ENCODE measurements at regions not wholly inside any gene's neighbourhood (a gene's known extent, or its start where the extent isn't known, plus 50 kb on each side); places are given as distances from the start of the nearest gene placed in this dataset.

DNA sequence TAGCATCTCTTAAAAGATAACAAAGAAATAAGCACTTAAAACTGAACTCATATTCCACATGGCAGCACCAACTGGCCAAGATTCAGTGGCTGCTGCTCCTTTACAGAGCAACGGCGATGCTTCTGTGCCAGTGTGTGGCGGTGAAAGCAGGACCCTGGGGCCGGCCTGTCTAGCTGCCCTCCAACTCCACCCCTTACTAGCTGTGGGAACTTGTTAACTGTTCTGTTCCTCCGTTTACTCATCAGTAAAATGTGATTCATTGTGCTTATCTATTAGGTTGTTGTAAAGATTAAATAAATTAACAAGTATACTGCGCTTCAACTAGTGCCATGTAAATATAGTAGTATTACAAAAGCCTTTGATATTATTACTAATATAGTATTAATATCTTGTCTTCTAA, 133.2 kb downstream of the GDAP2 start:
- H3K36me3 ChIP-seq (replicated peaks; ENCODE audit: insufficient read depth, low read depth): no peaks in the 10 kb centered on the region
- H4K20me1 ChIP-seq (ENCODE audit: insufficient read depth, poor library complexity, severe bottlenecking): no peaks in the 10 kb centered on the region
- no peak for DNase-seq (ENCODE audit: low spot score)
- no peaks in the 10 kb centered on the region for H3K4me1 ChIP-seq (ENCODE audit: insufficient read depth)
- no peak overlapping the region for H3K4me3 ChIP-seq
- no peak overlapping the region for H2AFZ ChIP-seq
- H3K4me2 ChIP-seq: no peak overlapping the region
- 61% methylated on average over 6 of the region's 6 CpGs for WGBS (ENCODE audit: low lambda C conversion rate, missing lambda C conversion rate)
- no peaks in the 10 kb centered on the region for H3K9me2 ChIP-seq (replicated peaks; ENCODE audit: insufficient read depth)
- no peaks in the 10 kb centered on the region for H3K27me3 ChIP-seq
- no peak for TF ChIP-seq EZH2 (IDR thresholded peaks at IDR 0.05; ENCODE audit: borderline replicate concordance)
- H3K9me3 ChIP-seq (ENCODE audit: low read depth): no peaks in the 10 kb centered on the region
- H3K79me2 ChIP-seq: no peaks in the 10 kb centered on the region
- H3K27ac ChIP-seq: no peak overlapping the region

DNA sequence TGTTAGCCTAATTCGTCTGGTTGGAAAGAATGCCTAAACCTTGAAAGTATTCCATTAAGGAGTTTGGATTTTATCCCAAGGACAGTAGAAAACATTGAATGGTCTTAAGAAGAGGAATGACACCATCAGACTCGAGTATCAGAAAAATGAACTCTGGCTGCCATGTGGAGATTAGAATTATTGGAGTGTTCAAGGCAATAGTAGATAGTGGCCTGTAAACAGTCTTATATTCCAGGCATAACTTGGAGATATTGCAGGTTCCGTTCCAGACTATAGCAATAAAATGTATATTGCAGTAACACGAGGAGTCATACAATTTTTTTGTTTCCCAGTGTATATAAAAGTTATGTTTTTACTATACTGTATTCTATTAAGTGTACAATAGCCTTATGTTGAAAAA, 130.9 kb downstream of the GDAP2 start:
- 55% methylated on average over 4 of the region's 4 CpGs for WGBS (ENCODE audit: low lambda C conversion rate, missing lambda C conversion rate)
- TF ChIP-seq, protein P1, sequence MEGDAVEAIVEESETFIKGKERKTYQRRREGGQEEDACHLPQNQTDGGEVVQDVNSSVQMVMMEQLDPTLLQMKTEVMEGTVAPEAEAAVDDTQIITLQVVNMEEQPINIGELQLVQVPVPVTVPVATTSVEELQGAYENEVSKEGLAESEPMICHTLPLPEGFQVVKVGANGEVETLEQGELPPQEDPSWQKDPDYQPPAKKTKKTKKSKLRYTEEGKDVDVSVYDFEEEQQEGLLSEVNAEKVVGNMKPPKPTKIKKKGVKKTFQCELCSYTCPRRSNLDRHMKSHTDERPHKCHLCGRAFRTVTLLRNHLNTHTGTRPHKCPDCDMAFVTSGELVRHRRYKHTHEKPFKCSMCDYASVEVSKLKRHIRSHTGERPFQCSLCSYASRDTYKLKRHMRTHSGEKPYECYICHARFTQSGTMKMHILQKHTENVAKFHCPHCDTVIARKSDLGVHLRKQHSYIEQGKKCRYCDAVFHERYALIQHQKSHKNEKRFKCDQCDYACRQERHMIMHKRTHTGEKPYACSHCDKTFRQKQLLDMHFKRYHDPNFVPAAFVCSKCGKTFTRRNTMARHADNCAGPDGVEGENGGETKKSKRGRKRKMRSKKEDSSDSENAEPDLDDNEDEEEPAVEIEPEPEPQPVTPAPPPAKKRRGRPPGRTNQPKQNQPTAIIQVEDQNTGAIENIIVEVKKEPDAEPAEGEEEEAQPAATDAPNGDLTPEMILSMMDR (IDR thresholded peaks at IDR 0.05; ENCODE audit: poor library complexity): no peak
- TF ChIP-seq EZH2phosphoT487 (IDR thresholded peaks at IDR 0.05; ENCODE audit: low read depth, severe bottlenecking, unreplicated experiment): no peak
- no peak for TF ChIP-seq EZH2 (IDR thresholded peaks at IDR 0.05; ENCODE audit: borderline replicate concordance)
- H3K27ac ChIP-seq: no peak overlapping the region
- no peaks in the 10 kb centered on the region for H3K9me3 ChIP-seq (ENCODE audit: low read depth)
- no peaks in the 10 kb centered on the region for H3K9me2 ChIP-seq (replicated peaks; ENCODE audit: insufficient read depth)
- peaks cover 5% of the 10 kb centered on the region for H3K4me1 ChIP-seq (ENCODE audit: insufficient read depth)
- no peak overlapping the region for H2AFZ ChIP-seq
- no peaks in the 10 kb centered on the region for H3K36me3 ChIP-seq (replicated peaks; ENCODE audit: insufficient read depth, low read depth)
- H3K79me2 ChIP-seq: no peaks in the 10 kb centered on the region
- no peak overlapping the region for H3K4me2 ChIP-seq
- no peak for DNase-seq (ENCODE audit: low spot score)
- no peaks in the 10 kb centered on the region for H3K27me3 ChIP-seq
- H3K4me3 ChIP-seq: no peak overlapping the region
- H4K20me1 ChIP-seq (ENCODE audit: insufficient read depth, poor library complexity, severe bottlenecking): no peaks in the 10 kb centered on the region

DNA sequence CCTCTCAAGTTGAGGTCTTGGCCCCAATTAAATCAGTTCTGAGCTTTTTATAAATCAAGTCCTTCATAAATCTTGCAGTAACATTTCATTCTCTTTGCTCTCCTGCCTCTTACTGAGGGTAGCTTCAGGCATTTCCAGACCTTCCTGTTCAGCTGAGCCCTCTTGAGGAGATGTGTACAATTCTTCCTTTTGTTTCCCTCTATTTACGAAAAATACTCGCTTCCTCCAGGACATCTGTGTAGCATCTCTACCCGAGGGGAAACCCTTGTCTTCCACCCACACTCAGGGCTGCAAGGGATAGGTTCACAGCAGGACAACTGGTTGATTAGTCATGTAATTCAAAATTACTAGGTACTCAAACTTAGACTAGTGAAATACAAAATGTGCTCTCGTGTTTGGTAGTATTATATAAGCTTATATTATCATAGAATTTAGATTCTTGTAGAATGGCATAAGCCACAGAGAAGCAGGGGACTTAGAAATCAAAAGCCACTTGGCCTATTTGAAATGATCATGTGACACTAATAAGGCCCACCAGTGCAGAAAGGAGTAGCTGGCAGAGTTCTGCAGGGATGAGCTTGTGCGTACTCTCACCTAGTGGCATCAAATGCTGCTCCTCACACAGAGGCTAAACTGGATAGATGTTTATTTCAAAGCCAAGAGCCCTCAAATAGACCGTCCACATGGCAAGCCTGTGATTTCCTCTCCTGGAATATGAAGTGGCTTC, 126.7 kb downstream of the GDAP2 start:
- DNase-seq (ENCODE audit: low spot score): no peak
- Histone ChIP-seq H3K4me1 (ENCODE audit: insufficient read depth) (peaks cover 5% of the 10 kb centered on the region), H3K9me2 (replicated peaks; ENCODE audit: insufficient read depth) (no peaks in the 10 kb centered on the region), H3K4me3 (no peak overlapping the region), H3K27me3 (no peaks in the 10 kb centered on the region), H3K4me2 (no peak overlapping the region), H3K79me2 (no peaks in the 10 kb centered on the region), H3K9me3 (ENCODE audit: low read depth) (no peaks in the 10 kb centered on the region), H3K27ac (no peak overlapping the region), H3K36me3 (replicated peaks; ENCODE audit: insufficient read depth, low read depth) (no peaks in the 10 kb centered on the region), H2AFZ (no peak overlapping the region), H4K20me1 (ENCODE audit: insufficient read depth, poor library complexity, severe bottlenecking) (no peaks in the 10 kb centered on the region)
- WGBS (ENCODE audit: low lambda C conversion rate, missing lambda C conversion rate): 74% methylated on average over 6 of the region's 6 CpGs
- TF ChIP-seq, protein P1 (IDR thresholded peaks at IDR 0.05; ENCODE audit: poor library complexity): no peak
- TF ChIP-seq EZH2phosphoT487 (IDR thresholded peaks at IDR 0.05; ENCODE audit: low read depth, severe bottlenecking, unreplicated experiment): no peak
- TF ChIP-seq EZH2 (IDR thresholded peaks at IDR 0.05; ENCODE audit: borderline replicate concordance): no peak

DNA sequence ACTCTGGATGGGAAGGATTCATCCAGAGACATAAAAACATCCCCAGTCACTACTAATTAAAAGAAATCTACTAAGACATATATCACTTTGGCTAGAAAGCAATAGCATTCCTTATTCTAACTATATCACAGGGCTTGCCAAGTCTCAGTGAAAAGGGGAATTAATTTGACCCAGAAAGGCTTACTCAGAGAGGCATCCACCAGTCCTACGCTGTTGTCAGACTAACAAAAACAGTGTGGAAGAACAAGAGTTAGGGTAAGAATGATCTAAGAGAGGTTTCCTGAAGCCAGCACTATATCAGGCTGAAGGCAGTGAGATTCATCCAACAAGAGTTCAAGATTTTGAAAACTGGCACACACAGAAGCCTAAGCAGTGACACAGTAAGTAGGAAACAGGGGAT, 126.1 kb downstream of the GDAP2 start:
- Histone ChIP-seq H3K4me3 (no peak overlapping the region), H4K20me1 (ENCODE audit: insufficient read depth, poor library complexity, severe bottlenecking) (no peaks in the 10 kb centered on the region), H3K9me3 (ENCODE audit: low read depth) (no peaks in the 10 kb centered on the region), H2AFZ (no peak overlapping the region), H3K4me2 (no peak overlapping the region), H3K27me3 (no peaks in the 10 kb centered on the region), H3K27ac (no peak overlapping the region), H3K36me3 (replicated peaks; ENCODE audit: insufficient read depth, low read depth) (no peaks in the 10 kb centered on the region), H3K79me2 (no peaks in the 10 kb centered on the region), H3K4me1 (ENCODE audit: insufficient read depth) (peaks cover 5% of the 10 kb centered on the region), H3K9me2 (replicated peaks; ENCODE audit: insufficient read depth) (no peaks in the 10 kb centered on the region)
- DNase-seq (ENCODE audit: low spot score): no peak
- WGBS (ENCODE audit: low lambda C conversion rate, missing lambda C conversion rate): 89% methylated on average over 1 of the region's 1 CpG
- no peak for TF ChIP-seq EZH2 (IDR thresholded peaks at IDR 0.05; ENCODE audit: borderline replicate concordance)
- TF ChIP-seq, protein P1 (IDR thresholded peaks at IDR 0.05; ENCODE audit: poor library complexity): no peak
- no peak for TF ChIP-seq EZH2phosphoT487 (IDR thresholded peaks at IDR 0.05; ENCODE audit: low read depth, severe bottlenecking, unreplicated experiment)

Data from hepatocyte (in vitro differentiated cells).